Right renal pelvis (tissue), 4 donors: ENCODE measurements at regions not wholly inside any gene's neighbourhood (a gene's known extent, or its start where the extent isn't known, plus 50 kb on each side); places are given as distances from the start of the nearest gene placed in this dataset.
A peak's percentile ranks its signal among the peaks of the same experiment; 100 is the strongest.
"Not testable (repeated sequence)": the region's sequence is repeated elsewhere in the genome, so short reads cannot be mapped to it uniquely, and the experiment has no call there.

ENCODE experiments used
- DNase-seq, 4 donors: peaks; one replicate each; pipeline ENCODE4 v3.0.0-alpha.2; 2013; ENCODE audit warnings: low read depth in 4 of 4, low spot score in 3 of 4, missing footprints in 1 of 4

GRCh38 chr10:121316432-121316831 is 281.8 kb downstream of the FGFR2 start:
- no peak for DNase-seq

GRCh38 chr10:121317374-121317773 is 280.9 kb downstream of the FGFR2 start:
- no peak for DNase-seq

- DNase-seq = no peak
These were observed 276.2 kb downstream of the FGFR2 start for GRCh38 chr10:121322046-121322445.

- DNase-seq = no peak
These were observed 275.5 kb downstream of the FGFR2 start for GRCh38 chr10:121322776-121323175.

GRCh38 chr10:121323443-121323842 is 274.8 kb downstream of the FGFR2 start:
- no peak for DNase-seq

- no peak for DNase-seq
These were observed 273.5 kb downstream of the FGFR2 start for GRCh38 chr10:121324678-121325213.

GRCh38 chr10:121325490-121326231 is 272.6 kb downstream of the FGFR2 start:
- DNase-seq = no peak

- DNase-seq = no peak
These were observed 271.3 kb downstream of the FGFR2 start for GRCh38 chr10:121326905-121327304.

GRCh38 chr10:121327727-121328126 is 270.5 kb downstream of the FGFR2 start:
- DNase-seq = no peak

GRCh38 chr10:121329631-121330030 is 268.6 kb downstream of the FGFR2 start:
- not testable (repeated sequence) for DNase-seq

GRCh38 chr10:121330563-121330962 is 267.7 kb downstream of the FGFR2 start:
- peak in 3 of 4 donors; percentile 18 to 65 (median 55) for DNase-seq

GRCh38 chr10:121332353-121332752 is 265.9 kb downstream of the FGFR2 start:
- no peak for DNase-seq

- no peak for DNase-seq
These were observed 265.1 kb downstream of the FGFR2 start for GRCh38 chr10:121332829-121333765.

- DNase-seq = no peak
These were observed 262.8 kb downstream of the FGFR2 start for GRCh38 chr10:121335386-121335925.

- DNase-seq = no peak
These were observed 260.8 kb downstream of the FGFR2 start for GRCh38 chr10:121337427-121337826.

- DNase-seq = no peak
These were observed 259.9 kb downstream of the FGFR2 start for GRCh38 chr10:121338206-121338980.

- DNase-seq = no peak
These were observed 259.1 kb downstream of the FGFR2 start for GRCh38 chr10:121339114-121339513.

- DNase-seq = no peak
These were observed 257.9 kb downstream of the FGFR2 start for GRCh38 chr10:121340271-121340831.

- no peak for DNase-seq
These were observed 246.7 kb downstream of the FGFR2 start for GRCh38 chr10:121351540-121351939.

GRCh38 chr10:121352231-121352855 is 245.9 kb downstream of the FGFR2 start:
- no peak for DNase-seq
